GM04503 (cell line): ENCODE measurements at regions not wholly inside any gene's neighbourhood (a gene's known extent, or its start where the extent isn't known, plus 50 kb on each side); places are given as distances from the start of the nearest gene placed in this dataset.

Source experiments
- DNase-seq: peaks from one replicate; pipeline ENCODE4 v3.0.0-alpha.2; 2012; ENCODE audit warnings: low read depth

DNA sequence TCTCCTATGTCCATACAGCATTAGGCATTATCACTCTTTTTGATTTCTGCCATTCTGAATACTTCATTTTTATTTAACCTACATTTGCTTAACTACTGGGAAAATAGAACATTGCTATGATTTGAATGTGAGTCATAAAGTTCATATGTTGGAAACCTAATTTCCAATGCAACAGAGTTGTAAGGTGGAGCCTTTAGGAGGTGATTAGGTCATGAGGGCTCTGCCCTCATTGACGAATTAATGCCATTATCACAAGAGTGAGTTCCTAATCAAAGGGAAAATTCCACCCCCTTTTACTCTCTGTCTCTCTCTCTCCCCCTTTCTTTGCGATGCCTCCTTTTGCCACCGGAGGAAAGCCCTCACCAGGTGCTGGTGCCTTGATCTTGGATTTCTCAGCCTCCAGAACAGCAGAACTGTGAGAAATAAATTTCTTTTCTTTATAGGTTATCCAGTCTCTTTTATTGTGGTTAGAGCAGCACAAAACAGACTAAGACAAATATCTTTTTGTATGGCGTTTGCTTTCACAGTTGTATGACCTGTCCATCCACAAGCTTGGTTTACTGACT lies 180.1 kb upstream of the ARID2 start:
- no peak for DNase-seq

DNA sequence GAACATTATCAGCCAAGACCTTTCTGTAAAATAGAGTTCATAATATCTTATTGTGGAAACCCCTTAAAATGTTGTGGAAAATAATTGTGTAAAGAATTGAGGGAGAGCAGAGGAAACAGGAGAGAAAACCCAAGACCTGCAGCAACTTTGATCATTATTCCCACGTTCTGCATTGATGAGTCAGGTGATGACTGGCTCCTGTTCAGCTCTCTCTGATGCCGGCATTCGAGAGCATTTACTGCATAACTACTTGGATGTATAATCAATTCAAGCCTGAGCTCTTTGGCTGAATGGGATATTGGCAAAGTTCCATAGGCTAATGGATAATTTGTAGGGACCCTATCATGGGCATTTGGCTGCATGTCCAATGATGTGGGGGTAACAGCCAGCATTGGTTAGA lies 176.3 kb upstream of the ARID2 start:
- no peak for DNase-seq

DNA sequence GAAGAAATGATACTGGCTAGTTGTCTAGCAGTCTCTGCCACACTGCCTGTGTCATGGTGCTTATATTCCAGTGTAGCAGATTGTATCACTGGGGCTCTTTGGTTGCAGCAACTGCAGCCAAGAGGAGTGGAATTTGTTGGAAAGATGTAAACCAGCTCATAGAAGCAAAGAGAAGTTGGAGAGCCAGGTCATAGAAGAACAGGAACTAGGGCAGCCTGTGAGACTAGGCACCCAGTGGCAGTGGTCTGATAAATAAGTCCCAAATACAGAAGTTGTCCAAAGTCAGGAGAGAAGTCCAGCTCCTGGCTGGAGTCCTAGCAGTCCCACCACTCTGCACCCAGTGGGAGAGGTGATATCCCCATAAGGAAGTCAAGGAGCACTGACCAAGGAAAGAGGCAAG lies 172.5 kb upstream of the ARID2 start:
- DNase-seq = no peak

DNA sequence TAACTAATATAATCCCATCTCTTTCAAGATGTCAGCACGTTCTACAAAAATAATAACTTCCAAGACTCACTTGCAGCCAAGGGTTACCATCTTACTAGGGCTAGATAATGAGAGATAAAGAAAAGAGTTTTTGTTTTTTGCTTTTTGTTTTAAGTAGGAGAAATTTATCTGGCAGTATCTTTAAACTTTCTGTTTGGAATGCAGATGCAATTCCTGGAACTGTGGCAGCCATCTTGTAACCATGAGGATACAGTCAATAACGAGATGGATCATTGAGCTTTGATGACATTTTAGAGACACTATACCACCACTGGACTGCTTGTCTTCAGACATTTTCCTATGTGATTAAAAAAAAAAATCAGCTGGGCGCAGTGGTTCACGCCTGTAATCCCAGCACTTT lies 171.2 kb upstream of the ARID2 start:
- DNase-seq = no peak

DNA sequence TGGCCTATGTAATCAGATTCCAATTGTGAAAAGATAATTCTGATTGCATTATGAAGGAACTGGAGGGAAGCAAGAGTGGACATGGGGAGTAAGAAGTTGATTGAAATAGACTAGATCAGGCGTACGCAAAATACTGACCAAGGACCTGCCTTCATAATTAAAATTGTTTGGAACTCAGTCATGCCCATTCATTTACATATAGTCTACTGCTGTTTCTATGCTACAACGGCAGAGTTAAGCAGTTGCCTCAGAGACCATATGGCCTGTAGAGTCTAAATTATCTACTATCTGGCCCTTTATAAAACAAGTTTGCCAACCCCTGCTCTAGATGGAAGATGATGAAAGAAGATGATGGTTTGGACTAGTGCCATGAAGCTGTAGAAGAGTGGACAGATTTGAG lies 170.0 kb upstream of the ARID2 start:
- DNase-seq = no peak

DNA sequence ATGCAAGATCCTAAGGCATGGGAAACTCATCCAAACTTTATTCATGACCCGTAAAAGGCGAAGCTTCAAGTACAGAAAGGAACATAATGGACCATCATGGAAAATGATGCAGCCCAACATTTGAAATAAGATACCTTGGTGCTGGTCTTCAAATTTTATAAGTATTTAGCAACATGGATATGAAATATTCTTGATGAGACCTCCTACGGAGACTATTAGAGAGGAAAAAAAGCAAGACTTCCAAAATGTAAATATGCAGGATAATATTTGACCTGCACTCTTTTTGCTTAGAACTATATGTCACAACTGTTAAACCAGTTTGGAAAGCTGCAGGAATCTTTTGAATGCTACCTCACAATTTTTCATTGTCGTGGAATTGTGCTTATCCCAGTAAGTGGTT lies 168.8 kb upstream of the ARID2 start:
- DNase-seq = no peak

DNA sequence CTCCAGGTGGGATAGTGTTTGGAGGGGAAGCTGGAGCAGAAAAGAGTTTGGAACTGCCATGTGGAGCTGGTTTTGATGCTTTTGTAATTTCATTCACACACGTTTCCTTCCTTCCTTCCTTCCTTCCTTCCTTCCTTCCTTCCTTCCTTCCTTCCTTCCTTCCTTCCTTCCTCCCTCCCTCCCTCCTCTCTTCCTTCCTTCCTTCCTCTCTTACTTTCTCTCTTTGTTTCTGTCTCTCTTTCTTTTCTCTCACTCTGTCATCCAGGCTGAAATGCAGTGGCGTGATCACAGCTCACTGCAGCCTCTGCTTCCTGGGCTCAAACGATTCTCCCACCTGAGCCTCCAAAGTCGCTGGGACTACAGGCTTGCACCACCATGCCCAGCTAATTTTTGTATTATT lies 168.0 kb upstream of the ARID2 start:
- no peak for DNase-seq

DNA sequence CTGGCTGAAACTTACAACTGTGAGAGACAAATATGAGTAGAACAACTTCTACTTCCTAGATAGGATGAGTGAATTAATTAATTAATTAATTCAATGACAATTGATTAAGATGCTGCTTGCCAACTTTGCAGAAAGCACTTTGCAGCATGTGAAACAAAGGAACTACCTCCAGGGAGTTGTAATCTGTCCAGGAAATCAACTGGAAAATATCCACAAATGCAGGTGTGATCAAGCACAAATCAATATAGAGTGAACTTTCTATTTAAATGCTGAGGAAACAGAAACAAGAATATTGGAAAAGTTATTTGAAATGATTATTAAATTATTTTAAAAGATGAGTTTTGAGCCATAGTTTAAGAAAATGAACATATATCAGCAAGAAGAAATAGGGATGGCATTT lies 163.9 kb upstream of the ARID2 start:
- no peak for DNase-seq

DNA sequence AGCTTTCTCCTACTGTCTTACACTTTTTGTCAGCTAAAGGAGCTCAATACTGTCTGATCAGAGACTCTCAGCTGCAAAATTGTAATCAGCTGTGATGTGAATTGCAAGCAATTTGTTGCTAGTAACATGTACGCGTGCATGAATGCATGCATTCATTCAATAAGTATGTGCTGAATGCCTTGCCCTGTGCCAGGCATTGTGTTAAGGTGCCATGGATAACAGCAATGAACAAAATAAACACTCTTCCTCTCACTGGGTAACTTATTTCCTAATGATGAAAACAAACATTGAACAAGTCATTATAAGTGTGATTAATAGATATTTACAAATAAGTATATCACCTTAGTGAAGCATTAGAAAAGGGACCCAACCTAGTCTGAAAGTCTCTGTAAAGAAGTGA lies 163.2 kb upstream of the ARID2 start:
- DNase-seq = no peak

DNA sequence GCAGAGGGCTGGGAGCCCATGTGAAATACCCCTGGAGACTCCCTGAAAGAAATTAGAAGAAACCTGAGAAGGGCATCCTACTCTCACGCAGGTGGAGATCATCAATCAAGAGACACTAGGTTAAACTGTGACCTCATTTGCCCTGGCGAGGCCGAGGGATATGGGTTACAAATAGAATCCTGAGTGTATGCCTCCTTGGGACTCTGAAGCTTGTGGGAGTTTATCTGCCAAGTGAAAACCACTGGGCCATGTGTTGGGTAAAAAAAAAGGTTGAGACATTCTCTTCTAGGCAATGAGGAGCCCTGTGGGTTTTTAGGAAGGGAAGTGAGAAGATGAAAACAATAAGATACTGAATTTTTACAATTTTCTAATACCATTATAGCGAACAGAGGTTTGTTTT lies 160.7 kb upstream of the ARID2 start:
- DNase-seq = no peak

DNA sequence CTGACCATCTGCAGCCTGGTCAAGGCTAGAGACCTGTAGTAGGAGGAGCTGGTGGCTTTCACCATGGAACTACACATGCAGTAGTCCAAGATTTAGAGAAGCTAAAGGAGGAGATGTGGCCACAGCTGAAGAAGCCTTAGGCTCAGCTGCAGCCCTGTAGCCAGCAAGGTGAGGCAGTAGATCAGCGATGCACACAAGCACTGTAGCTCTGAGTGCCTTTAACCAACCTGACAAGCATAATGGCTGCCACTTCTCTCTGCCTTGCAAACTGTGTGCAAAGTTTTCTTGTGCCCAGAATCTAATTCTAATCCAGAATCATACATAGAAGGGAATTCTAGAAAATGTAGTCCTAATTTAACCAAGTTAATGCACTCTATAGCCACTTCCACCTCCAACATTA lies 159.0 kb upstream of the ARID2 start:
- DNase-seq = no peak

DNA sequence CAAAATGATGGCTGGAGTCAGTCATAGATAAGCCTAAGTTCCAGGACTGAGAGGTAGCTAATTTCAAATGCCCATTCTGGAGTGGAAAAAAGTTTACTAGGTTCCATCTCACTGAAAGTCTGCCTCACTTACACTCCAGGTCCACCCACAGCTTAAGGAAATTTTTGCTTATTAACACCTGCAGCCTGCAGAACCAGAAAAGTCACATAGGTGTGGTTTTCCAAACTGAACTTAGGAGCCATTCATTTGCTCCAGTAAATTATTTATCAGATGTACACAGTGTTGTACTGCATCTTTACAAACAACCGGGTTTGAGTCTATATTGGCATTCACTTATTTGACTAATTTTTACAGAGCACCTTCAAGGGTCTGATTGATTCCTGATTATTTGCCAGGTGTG lies 157.4 kb upstream of the ARID2 start:
- no peak for DNase-seq

DNA sequence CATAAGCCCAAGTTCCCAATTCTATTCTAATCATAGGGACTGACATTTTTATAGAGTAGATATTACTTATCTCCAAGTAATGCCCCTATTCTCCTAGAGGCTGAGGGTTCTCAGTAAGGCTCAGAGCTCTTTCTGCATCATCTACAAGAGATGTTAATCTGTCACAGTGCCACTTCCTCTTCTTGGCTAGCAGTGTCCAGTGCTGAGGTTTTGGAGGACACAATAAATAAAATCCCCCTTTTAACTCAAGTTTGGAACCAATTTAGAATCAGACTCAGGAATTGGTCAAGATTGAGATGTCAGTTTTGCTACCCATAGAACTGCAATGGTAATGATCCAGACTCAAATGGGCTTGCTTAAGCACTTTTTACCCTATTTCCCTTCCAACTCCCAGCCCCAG lies 154.1 kb upstream of the ARID2 start:
- no peak for DNase-seq

DNA sequence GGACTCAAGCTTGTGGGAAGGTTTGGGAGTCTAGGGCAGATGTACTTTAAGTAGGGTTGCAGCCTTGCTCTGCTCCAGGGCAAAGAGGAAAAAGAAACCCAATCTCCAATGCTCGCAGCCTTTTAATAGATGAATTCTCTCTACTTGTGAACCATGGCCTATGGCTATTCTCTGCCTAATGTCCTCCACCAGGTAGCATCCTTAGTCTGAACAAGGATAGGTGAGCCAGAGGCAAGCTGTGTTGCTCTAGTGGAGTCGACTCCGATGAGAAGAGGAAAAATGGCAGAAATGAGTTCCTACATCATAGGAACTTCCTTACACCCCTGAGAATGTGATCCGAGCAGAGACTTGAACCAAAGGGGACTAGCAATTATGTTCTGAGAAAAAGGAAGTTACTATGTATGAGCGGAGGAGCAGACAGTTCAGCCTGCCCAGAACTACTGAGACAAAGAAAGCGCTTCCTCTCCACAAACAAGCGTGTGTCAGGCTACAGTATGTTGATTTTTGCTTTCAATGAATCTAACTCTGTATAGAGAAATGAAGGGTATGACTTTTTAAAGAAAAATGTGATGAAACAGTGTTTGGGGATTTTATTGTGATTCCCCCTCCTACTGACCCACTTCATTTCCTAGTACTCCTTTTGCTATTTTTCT lies 153.6 kb upstream of the ARID2 start:
- DNase-seq = no peak

DNA sequence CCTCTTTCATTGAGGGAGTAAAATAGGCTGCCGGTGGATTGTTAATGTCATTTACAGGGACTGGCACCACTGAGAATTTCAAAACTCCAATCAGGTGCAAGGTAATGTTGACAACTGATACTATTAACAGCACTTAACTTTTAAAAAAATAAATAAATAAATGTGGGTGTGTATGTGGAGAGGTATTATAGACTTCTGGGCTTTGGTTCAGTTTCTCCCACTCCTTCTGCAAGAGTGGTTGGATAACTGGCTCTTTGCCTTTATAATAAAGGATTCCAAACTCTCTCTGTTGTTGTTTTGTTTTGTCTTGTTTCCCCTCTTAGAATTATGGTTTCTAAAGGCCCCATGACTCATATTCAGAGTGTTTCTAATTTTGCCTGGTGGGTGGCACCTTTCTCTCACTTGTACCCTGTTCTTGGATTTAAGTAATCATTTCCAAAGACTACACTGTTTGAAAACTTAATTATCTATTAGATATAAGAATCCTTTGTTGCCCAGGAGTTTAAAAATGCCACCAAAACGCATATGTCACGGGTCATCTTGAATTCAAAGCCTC lies 151.6 kb upstream of the ARID2 start:
- DNase-seq = no peak

DNA sequence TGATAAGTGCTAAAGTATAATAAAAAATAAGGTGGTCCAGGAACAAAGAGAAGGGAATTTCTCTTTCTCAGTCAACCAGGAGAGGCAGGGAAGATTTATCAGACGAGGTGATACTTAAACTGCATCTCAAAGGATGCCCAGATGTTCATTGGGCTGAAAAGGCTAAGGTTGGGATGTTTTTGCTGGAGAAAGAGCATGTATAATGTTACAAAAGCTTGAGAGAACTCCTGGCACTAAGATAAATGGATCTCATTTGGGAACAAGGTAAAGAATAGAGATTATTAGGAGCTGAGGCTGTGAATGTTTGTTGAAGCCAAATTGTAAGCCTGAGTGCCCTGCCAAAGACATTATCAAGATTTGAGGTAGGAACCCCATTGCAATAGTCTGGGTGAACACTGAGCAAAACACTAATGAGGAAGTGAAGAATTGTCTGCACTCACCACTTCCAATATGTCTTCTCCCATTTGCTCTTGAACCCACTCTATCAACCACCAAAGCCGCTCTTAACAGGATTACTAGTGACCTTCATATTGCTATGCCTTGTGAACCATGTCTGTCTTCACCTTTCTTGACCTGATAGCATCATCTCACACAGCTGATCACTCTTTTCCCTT lies 149.0 kb upstream of the ARID2 start:
- no peak for DNase-seq

DNA sequence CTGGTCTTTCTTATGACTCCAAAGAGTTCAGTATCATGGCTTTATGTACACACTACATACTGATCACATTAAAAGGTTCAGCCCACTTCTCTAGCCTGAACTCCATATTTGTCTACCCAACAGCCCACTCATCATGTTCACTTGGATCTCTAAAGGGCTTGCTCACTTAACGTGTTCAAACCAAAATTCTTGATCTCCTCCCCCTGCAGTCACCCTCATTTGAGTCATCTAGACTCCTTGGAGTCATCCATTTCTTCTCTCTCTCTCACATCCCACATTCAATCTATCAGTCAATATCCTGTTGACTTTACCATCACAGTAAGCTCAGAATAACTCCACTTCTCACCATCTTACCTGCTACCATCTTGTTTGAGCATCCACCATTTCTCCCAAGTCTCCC lies 148.4 kb upstream of the ARID2 start:
- DNase-seq = no peak

DNA sequence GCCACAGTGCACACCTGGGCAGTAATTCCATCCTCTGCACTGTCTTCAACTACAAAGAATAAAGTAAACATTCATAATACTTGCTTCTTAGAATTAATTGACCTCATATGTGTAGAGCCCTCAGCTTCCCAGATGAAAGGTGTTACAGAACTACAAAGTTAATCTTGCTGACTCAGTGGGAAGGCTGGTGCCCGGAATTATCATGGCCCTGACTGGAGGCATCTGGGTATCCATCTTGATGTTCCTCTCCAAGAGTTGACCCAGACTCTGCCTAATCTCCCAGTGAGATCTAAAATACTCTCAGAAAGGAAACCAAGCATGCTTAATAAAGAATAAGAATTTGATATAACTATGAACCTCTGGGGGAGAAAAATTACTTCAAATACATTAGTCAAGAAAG lies 147.0 kb upstream of the ARID2 start:
- DNase-seq = no peak

DNA sequence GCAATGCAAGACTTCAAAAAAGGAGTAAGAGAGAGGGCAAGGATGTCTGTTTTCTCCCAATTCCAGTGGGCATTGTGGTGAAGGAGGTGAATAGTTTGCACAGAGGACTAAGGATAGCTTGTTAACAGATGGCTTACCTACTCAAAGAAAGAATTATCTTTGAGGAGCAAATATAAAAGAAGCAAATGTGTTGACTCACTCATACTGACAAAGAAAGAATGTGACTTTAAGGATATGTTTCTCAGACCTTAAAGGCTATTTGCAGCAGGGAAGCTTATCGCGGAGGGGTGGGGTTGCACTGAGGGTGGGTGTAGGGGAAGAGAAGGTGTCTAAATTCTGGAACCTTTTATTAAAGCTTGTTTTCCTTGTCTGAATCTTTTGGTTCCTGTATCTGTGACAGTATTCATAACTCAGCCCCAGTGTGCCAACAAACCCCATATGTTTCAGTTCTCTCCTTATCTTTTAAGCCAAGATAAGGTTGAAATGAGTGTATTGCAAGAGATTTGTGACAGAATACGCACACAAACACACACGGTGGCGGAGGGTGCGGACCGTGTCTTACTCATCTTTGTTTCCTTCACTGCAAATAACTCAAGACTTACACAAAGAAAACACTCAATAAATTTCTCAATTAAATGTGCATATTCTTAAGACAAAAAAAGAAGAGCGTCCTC lies 146.4 kb upstream of the ARID2 start:
- no peak for DNase-seq

DNA sequence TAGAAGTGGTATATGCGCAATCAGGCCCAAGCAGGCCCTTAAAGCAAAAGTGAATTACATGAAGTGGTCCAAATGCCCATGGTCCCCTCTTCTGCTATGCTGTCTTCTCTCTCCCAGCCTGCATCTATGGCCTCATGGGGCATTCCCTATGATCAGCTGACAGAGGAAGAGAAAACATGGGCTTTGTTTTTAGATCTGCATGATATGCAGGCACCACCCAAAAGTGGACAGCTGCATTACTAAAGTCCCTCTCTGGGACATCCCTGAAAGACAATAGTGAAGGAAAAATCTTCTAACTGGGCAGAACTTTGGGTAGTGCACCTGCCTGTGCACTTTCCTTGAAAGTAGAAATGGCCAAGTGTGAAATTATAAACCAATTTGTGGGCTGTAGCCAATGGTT lies 145.2 kb upstream of the ARID2 start:
- no peak for DNase-seq

DNA sequence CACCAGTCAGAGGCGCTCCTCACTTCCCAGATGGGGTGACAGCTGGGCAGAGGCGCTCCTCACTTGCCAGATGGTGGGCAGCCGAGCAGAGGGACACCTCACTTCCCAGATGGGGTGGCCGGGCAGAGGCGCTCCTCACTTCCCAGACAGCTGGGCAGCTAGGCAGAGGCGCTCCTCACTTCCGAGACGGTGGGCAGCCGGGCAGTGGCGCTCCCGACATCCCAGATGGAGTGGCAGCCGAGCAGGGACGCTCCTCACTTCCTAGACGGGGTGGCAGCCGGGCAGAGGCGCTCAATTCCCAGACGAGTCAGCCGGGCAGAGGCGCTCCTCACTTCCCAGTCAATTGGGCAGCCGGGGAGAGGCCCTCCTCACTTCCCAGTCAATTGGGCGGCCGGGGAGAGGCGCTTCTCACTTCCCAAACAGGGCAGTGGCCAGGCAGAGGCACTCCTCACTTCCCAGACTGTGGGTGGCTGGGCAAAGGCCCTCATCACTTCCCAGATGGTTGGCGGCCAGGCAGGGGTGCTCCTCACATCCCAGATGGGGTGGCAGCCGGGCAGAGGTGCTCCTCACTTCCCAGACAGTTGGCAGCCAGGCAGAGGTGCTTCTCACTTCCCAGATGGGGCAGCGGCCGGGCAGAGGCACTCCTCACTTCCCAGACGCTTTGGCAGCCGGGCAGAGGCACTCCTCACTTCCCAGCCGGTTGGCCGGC lies 143.8 kb upstream of the ARID2 start:
- DNase-seq = no peak

DNA sequence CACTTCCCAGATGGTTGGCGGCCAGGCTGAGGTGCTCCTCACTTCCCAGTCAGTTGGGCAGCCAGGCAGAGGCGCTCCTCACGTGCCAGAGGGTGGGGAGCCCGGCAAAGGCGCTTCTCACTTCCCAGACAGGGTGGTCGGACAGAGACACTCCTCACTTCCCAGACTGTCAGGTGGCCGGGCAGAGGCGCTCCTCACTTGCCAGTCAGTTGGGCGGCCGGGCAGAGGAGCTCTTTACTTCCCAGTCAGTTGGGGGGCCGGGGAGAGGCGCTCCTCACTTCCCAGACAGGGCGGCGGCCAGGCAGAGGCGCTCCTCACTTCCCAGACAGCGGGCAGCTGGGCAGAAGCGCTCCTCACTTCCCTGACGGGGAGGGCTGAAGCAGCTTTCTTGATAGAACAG lies 143.0 kb upstream of the ARID2 start:
- no peak for DNase-seq

DNA sequence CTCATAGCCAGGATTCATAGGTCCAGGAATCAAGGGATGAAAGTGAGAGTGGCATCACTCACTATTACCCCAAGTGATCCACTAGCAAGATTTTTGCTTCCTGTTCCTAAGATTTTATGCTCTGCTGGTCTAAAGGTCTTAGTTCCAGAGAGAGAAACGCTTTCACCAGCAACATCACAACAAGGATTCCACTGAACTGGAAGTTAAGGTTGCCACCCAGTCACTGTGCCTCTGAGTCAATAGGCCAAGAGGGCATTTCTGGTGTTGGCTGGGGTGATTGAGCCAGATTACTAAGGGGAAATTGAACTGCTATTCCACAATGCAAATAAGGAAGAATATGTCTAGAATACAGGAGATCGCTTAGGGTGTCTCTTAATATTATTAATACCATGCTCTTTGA lies 142.5 kb upstream of the ARID2 start:
- no peak for DNase-seq
